ENCODE measurements at regions not wholly inside any gene's neighbourhood (a gene's known extent, or its start where the extent isn't known, plus 50 kb on each side); places are given as distances from the start of the nearest gene placed in this dataset.

DNA sequence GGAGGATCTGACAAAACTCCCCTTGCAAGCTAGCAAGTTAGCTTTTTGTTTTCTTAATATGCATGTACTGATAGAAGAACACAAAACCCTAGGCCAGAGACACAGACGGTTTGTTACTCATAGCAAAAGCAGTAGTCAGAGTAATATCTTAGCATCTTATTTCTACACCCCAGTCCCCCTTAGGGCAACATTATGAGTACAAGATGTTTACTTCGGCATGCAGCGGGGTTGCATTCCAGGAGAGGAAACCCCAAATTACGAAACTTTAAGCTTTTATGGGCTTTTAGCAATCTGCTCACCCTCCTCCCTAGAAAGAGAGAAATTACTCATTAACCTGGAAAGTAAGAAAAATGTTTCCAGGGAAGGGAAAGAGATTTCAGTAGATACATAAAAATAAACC lies 1286.9 kb downstream of the EPHA7 start:
- WGBS, 4 donors, result 83 to 89% (median 89%) methylated on average over 4 of the region's 4 CpGs
- intact Hi-C loops (cut with DNase I), result no loop called here

GRCh38 chr6:92130944-92131343 lies 1288.4 kb downstream of the EPHA7 start:
- no peaks in the 10 kb centered on the region for H3K36me3 ChIP-seq
- H3K9me3 ChIP-seq, result no peaks in the 10 kb centered on the region
- TF ChIP-seq POLR2A (IDR thresholded peaks at IDR 0.05), result no peak
- TF ChIP-seq, protein P1, sequence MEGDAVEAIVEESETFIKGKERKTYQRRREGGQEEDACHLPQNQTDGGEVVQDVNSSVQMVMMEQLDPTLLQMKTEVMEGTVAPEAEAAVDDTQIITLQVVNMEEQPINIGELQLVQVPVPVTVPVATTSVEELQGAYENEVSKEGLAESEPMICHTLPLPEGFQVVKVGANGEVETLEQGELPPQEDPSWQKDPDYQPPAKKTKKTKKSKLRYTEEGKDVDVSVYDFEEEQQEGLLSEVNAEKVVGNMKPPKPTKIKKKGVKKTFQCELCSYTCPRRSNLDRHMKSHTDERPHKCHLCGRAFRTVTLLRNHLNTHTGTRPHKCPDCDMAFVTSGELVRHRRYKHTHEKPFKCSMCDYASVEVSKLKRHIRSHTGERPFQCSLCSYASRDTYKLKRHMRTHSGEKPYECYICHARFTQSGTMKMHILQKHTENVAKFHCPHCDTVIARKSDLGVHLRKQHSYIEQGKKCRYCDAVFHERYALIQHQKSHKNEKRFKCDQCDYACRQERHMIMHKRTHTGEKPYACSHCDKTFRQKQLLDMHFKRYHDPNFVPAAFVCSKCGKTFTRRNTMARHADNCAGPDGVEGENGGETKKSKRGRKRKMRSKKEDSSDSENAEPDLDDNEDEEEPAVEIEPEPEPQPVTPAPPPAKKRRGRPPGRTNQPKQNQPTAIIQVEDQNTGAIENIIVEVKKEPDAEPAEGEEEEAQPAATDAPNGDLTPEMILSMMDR (IDR thresholded peaks at IDR 0.05), result no peak
- no peaks in the 10 kb centered on the region for H3K27me3 ChIP-seq
- intact Hi-C loops (cut with DNase I), result no loop called here
- H3K27ac ChIP-seq, result no peak overlapping the region
- DNase-seq (no peak), ATAC-seq (no peak)
- H3K4me1 ChIP-seq, result no peaks in the 10 kb centered on the region
- H3K4me3 ChIP-seq, result no peak overlapping the region
- 67 to 81% (median 74%) methylated on average over 2 of the region's 2 CpGs for WGBS, 4 donors

More for the DNA sequence above, 1286.9 kb downstream of the EPHA7 start:
- no peaks in the 10 kb centered on the region for H3K36me3 ChIP-seq
- no peak overlapping the region for H3K27ac ChIP-seq
- DNase-seq (no peak), ATAC-seq (no peak)
- TF ChIP-seq POLR2A (IDR thresholded peaks at IDR 0.05), result no peak
- TF ChIP-seq, protein P1 (IDR thresholded peaks at IDR 0.05), result no peak
- no peak overlapping the region for H3K4me3 ChIP-seq
- no peaks in the 10 kb centered on the region for H3K27me3 ChIP-seq
- no peaks in the 10 kb centered on the region for H3K9me3 ChIP-seq
- no peaks in the 10 kb centered on the region for H3K4me1 ChIP-seq

DNA sequence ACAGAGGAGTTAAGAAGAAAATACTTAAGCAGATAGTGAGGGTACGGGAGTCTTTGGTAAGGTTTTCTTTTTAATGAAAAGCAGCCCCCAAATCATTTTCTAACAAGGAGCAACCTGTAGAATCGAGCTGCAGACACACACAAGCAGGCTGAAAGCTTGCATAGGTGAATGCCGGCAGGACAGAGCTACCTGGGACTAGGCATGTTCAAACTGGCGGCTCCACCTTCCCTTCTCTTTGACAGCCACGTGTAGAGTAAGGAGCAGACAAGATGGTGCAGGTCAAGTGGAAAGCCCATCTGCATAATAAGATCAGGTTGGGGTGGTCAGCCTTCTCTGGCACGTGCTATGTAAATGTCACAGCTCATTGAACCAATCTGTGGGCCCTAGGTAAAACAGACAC lies 1292.4 kb downstream of the EPHA7 start:
- H3K27me3 ChIP-seq, result no peaks in the 10 kb centered on the region
- DNase-seq (no peak), ATAC-seq (no peak)
- intact Hi-C loops (cut with DNase I), result loop anchor here in 2 of 10 donors (10.0 kb wide), 1 partner anchor 648 kb away; no protein-coding TSS in a partner anchor
- TF ChIP-seq, protein P1 (IDR thresholded peaks at IDR 0.05), result no peak
- no peak for TF ChIP-seq POLR2A (IDR thresholded peaks at IDR 0.05)
- H3K27ac ChIP-seq, result no peak overlapping the region
- H3K4me1 ChIP-seq, result peaks cover 0 to 5% (median 0%) of the 10 kb centered on the region in 12 donors
- no peak overlapping the region for H3K4me3 ChIP-seq
- H3K9me3 ChIP-seq, result no peaks in the 10 kb centered on the region
- no peaks in the 10 kb centered on the region for H3K36me3 ChIP-seq
- WGBS, 4 donors, result 82 to 89% (median 87%) methylated on average over 6 of the region's 6 CpGs

DNA sequence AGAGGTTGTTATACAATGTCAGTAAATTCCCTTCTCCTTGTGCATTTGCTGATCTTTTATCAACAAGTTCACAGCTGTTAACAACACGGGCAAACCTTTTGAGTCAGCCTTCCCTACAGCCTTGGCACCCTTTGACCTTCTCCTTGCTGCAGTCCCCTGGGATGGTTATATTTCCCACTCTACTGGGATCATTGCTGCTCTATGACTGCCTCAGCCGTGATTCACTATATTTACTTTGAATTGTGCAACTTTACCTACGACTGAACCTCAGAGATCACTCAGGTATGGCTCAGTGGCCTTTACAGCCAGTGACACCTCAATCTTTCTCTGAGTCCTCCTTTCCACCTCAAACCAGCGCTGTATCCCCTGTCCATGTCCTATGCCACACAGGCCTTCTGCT lies 1293.3 kb downstream of the EPHA7 start:
- Histone ChIP-seq H3K27ac (no peak overlapping the region), H3K4me1 (peaks cover 0 to 5% (median 0%) of the 10 kb centered on the region in 12 donors), H3K4me3 (no peak overlapping the region), H3K36me3 (no peaks in the 10 kb centered on the region), H3K27me3 (no peaks in the 10 kb centered on the region), H3K9me3 (no peaks in the 10 kb centered on the region)
- intact Hi-C loops (cut with DNase I), result loop anchor here in 2 of 10 donors (10.0 kb wide), 1 partner anchor 649 kb away; no protein-coding TSS in a partner anchor
- TF ChIP-seq, protein P1 (IDR thresholded peaks at IDR 0.05), result no peak
- 65 to 80% (median 75%) methylated on average over 4 of the region's 4 CpGs for WGBS, 4 donors
- no peak for DNase-seq
- ATAC-seq, result no peak
